GM23338 (cell line): ENCODE measurements at regions not wholly inside any gene's neighbourhood (a gene's known extent, or its start where the extent isn't known, plus 50 kb on each side); places are given as distances from the start of the nearest gene placed in this dataset.

Source experiments
- CREB1 ChIP-seq: fragments of 250-450 bp; sonication (Bioruptor Pico); IDR thresholded peaks from 2 replicates; pipeline ENCODE4 v1.5.0; 2020; ENCODE audit warnings: low read depth, mild to moderate bottlenecking, moderate library complexity
- EZH2 ChIP-seq: fragments of 200-600 bp; sonication (generic); IDR thresholded peaks from one replicate; pipeline ENCODE4 v1.8.0; 2017; ENCODE audit warnings: antibody characterized with exemption, mild to moderate bottlenecking, low read depth; ENCODE audit not compliant: unreplicated experiment
- EZH2phosphoT487 ChIP-seq: fragments of 200-600 bp; sonication (generic); IDR thresholded peaks from one replicate; pipeline ENCODE4 v1.8.1; 2018; ENCODE audit warnings: antibody characterized with exemption; ENCODE audit not compliant: unreplicated experiment
- JUNB ChIP-seq: IDR thresholded peaks from one replicate; pipeline ENCODE4 v1.6.1; 2016; ENCODE audit warnings: antibody characterized with exemption; ENCODE audit not compliant: unreplicated experiment
- NANOG ChIP-seq: IDR thresholded peaks from 2 replicates; pipeline ENCODE4 v1.6.1; 2016; ENCODE audit warnings: antibody characterized with exemption, borderline replicate concordance
- POLR2AphosphoS5 ChIP-seq: IDR thresholded peaks from 2 replicates; pipeline ENCODE4 v1.6.1; 2016; ENCODE audit warnings: antibody characterized with exemption, low read depth
- STAT1 ChIP-seq: IDR thresholded peaks from one replicate; pipeline ENCODE4 v1.6.1; 2016; ENCODE audit warnings: antibody characterized with exemption; ENCODE audit not compliant: unreplicated experiment
- TF ChIP-seq, protein P1 (sequence below), 2 experiments: fragments of 200-600 bp in 1 of 2; sonication (generic) in 1 of 2; conservative IDR thresholded peaks; 2 replicates each; pipeline versions ENCODE4 v1.5.1 to v1.6.1; 2016 to 2017; ENCODE audit warnings: antibody characterized with exemption in 2 of 2, low read depth in 2 of 2, mild to moderate bottlenecking in 2 of 2, moderate library complexity in 1 of 2
- TF ChIP-seq, protein P2 (sequence below): IDR thresholded peaks from one replicate; pipeline ENCODE4 v1.6.1; 2018; ENCODE audit warnings: antibody characterized with exemption; ENCODE audit not compliant: unreplicated experiment
- TF ChIP-seq, protein P3 (sequence below): IDR thresholded peaks from 2 replicates; pipeline ENCODE4 v1.6.1; 2016; ENCODE audit warnings: antibody characterized with exemption

DNA sequence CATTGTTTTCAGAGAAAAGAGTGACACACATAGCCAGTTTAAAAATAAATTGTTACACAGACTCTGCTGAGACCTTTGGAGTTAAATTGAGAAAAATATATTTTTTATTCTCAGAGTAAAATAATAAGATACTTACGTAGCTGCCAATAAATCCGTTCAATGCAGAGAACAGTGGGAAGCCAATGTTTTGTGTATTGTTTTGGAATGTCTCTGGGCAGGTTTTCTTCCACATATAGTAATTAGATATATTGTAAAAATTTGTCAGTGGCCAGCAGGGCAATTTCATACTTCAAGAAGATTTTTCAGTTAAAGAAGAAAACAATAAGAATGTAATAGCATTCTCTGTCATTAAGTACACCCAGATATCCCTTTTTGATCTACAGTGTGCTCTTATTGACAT lies 999.5 kb upstream of the INTU start:
- TF ChIP-seq, protein P1, sequence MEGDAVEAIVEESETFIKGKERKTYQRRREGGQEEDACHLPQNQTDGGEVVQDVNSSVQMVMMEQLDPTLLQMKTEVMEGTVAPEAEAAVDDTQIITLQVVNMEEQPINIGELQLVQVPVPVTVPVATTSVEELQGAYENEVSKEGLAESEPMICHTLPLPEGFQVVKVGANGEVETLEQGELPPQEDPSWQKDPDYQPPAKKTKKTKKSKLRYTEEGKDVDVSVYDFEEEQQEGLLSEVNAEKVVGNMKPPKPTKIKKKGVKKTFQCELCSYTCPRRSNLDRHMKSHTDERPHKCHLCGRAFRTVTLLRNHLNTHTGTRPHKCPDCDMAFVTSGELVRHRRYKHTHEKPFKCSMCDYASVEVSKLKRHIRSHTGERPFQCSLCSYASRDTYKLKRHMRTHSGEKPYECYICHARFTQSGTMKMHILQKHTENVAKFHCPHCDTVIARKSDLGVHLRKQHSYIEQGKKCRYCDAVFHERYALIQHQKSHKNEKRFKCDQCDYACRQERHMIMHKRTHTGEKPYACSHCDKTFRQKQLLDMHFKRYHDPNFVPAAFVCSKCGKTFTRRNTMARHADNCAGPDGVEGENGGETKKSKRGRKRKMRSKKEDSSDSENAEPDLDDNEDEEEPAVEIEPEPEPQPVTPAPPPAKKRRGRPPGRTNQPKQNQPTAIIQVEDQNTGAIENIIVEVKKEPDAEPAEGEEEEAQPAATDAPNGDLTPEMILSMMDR (conservative IDR thresholded peaks at IDR 0.05; ENCODE audit: low read depth in 2 of 2): no peak
- TF ChIP-seq NANOG: no peak
- no peak for TF ChIP-seq EZH2
- TF ChIP-seq EZH2phosphoT487: no peak
- TF ChIP-seq, protein P2, sequence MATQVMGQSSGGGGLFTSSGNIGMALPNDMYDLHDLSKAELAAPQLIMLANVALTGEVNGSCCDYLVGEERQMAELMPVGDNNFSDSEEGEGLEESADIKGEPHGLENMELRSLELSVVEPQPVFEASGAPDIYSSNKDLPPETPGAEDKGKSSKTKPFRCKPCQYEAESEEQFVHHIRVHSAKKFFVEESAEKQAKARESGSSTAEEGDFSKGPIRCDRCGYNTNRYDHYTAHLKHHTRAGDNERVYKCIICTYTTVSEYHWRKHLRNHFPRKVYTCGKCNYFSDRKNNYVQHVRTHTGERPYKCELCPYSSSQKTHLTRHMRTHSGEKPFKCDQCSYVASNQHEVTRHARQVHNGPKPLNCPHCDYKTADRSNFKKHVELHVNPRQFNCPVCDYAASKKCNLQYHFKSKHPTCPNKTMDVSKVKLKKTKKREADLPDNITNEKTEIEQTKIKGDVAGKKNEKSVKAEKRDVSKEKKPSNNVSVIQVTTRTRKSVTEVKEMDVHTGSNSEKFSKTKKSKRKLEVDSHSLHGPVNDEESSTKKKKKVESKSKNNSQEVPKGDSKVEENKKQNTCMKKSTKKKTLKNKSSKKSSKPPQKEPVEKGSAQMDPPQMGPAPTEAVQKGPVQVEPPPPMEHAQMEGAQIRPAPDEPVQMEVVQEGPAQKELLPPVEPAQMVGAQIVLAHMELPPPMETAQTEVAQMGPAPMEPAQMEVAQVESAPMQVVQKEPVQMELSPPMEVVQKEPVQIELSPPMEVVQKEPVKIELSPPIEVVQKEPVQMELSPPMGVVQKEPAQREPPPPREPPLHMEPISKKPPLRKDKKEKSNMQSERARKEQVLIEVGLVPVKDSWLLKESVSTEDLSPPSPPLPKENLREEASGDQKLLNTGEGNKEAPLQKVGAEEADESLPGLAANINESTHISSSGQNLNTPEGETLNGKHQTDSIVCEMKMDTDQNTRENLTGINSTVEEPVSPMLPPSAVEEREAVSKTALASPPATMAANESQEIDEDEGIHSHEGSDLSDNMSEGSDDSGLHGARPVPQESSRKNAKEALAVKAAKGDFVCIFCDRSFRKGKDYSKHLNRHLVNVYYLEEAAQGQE: no peak
- TF ChIP-seq POLR2AphosphoS5: no peak
- TF ChIP-seq CREB1 (CRISPR knock-in tag): no peak
- no peak for TF ChIP-seq JUNB
- TF ChIP-seq, protein P3, sequence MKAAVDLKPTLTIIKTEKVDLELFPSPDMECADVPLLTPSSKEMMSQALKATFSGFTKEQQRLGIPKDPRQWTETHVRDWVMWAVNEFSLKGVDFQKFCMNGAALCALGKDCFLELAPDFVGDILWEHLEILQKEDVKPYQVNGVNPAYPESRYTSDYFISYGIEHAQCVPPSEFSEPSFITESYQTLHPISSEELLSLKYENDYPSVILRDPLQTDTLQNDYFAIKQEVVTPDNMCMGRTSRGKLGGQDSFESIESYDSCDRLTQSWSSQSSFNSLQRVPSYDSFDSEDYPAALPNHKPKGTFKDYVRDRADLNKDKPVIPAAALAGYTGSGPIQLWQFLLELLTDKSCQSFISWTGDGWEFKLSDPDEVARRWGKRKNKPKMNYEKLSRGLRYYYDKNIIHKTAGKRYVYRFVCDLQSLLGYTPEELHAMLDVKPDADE: no peak
- TF ChIP-seq STAT1: no peak
